Right renal pelvis (tissue), 4 donors: ENCODE measurements at regions not wholly inside any gene's neighbourhood (a gene's known extent, or its start where the extent isn't known, plus 50 kb on each side); places are given as distances from the start of the nearest gene placed in this dataset.
"Not testable (repeated sequence)": the region's sequence is repeated elsewhere in the genome, so short reads cannot be mapped to it uniquely, and the experiment has no call there.

Experiments used
- DNase-seq, 4 donors: peaks; one replicate each; pipeline ENCODE4 v3.0.0-alpha.2; 2013; ENCODE audit warnings: low read depth in 4 of 4, low spot score in 3 of 4, missing footprints in 1 of 4

DNA sequence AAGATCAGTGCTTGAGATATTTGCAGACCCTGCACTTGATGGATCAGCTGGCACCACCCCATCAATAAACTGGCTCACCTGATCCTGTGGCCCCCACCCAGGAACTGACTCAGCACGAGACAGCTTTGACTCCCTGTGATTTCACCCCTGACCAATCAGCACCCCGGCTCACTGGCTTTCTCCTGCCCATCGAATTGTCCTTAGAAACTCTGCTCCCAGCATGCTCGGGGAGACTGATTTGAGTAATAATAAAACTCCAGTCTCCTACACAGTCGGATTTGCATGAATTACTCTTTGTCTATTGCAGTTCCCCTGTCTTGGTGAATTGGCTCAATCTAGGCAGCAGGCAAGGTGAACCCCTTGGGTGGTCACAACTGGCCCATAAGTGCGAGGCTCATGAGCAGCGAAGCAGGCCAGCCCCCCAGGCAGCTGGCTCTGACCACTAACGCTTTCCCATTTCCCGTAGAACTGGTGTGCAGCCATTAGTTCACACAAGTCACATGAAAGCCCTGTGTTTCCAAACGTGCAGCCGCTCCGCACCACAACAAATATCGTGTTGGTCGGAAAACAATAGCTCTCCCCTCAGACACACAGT, 79.6 kb downstream of the RSPH3 start:
- no peak for DNase-seq

DNA sequence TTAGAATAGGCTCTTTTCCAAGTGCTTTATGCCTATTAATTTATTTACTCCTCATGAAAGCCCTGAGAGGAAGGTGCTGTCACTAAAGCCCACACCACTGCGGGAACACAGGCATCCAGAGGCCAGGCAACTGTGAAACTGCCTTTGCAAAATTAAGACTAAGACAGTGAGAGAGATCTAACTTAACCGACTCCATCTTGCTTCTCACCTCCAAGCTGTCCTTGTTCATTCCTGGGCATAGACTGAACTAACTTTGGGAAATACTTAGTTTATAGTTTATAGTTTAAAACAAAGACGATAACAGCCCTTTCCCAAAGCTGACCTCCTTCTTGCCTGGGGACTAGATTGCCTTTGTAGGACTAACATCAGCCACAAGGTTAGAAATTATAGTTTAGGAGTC, 80.1 kb downstream of the RSPH3 start:
- no peak for DNase-seq

DNA sequence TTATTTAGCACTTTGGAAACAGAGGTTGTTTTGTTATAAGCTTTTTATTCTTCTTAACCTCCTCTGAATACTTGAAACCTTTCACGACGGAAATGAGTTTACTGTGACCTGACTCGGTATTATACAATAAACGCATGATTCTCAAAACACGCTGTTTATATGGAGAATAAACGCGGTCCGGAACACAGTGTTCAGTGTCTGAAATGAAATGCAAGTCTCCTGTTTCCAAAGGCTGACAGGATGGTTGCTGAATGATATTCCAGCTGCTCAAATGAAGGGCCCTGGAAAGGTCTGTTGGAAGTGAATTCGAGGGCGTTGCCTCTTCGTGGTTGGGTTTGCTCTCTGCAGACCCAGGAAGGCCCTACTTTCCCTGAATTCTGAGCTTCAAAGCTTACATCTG, 83.4 kb downstream of the RSPH3 start:
- DNase-seq: no peak

DNA sequence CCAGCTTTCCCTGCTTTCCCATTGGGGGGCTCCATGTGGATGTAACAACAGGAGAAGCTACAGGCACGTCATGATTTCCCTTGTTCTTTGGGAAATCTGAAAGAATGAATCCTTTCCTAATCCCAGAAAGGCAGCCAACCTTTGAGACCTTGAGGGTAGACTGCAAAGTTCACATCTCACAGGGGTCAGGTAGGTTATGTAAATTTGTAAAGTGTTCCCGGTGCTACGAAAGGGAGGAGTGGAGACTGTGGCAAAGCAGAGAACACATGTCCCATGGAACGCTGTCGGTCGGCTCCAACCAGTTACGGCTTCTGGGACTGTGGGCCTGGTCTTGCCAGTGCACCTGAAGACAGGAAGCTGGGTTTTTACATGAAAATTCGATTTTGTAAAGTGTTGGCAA, 85.1 kb downstream of the RSPH3 start:
- DNase-seq: no peak

DNA sequence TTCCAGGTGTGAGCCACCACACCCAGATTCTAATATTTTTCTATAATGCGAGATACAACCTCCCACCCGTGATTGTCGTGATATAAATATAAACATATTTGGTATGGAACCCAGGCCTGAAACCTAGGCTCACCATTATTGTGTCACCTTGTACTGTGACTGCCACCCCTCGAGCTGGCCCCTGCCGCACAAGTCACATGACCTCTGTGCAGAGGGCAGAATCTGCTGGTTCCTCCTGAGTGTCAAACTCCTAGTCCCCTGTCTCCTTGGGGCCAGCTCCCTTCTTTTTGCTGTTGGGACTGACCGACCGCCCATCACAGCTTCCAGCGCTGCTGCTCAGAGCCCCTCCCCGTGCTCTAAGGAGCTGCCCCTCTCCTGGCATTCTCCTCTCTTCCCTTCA, 86.4 kb downstream of the RSPH3 start:
- no peak for DNase-seq

DNA sequence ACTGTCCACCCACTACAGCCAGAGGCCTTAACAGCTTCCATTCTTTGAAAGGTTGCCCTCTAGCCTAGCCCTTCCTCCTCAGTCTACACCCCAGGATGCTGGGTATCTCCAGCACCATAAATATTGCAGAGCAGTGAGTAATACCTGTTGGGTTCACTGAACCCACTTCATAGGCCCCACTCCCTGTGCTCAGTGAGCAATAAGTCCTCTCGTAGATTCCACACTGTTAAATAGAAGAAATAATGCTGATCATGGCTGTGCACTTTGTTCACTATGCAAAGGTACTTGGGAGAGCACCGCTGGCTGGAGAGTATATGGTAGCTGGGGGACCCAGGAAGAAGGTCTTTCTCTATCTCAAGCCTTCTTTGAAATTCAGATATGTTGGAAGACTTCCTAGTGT, 87.3 kb downstream of the RSPH3 start:
- no peak for DNase-seq

DNA sequence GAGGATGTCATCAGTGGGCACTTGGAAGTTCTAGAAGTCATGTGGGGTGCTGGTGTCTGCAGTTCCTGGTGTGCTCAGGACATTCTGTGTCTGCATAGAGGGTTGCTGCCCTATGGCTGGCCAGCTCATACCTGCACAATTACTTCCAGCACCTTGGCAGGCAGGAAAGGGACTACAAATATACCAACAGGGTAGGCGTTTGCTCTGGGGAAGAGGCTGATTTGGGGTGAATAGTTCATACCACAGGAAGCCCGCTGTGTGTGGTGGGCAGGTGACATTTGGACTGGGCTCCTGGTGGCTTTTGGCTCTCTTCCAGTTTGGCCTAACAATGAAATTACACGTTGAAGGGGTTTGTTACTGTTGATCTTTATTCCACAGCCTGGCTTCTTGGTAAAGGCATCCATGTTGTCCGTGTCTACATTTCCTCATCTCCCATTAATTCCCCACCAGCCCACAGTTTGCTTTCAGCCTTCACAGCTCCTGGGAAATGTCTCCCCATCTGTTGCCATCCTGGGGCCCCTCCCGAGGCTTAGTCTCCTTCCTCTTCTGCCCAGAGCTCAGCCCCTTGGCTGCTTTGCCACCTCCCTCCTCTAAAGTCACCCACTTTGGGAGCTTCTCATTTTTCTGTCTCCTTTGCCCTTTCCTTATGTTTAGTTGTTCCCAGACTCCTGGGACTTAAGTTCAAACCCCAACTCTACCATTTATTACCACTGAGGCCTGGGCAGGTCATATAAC, 88.1 kb downstream of the RSPH3 start:
- no peak for DNase-seq

DNA sequence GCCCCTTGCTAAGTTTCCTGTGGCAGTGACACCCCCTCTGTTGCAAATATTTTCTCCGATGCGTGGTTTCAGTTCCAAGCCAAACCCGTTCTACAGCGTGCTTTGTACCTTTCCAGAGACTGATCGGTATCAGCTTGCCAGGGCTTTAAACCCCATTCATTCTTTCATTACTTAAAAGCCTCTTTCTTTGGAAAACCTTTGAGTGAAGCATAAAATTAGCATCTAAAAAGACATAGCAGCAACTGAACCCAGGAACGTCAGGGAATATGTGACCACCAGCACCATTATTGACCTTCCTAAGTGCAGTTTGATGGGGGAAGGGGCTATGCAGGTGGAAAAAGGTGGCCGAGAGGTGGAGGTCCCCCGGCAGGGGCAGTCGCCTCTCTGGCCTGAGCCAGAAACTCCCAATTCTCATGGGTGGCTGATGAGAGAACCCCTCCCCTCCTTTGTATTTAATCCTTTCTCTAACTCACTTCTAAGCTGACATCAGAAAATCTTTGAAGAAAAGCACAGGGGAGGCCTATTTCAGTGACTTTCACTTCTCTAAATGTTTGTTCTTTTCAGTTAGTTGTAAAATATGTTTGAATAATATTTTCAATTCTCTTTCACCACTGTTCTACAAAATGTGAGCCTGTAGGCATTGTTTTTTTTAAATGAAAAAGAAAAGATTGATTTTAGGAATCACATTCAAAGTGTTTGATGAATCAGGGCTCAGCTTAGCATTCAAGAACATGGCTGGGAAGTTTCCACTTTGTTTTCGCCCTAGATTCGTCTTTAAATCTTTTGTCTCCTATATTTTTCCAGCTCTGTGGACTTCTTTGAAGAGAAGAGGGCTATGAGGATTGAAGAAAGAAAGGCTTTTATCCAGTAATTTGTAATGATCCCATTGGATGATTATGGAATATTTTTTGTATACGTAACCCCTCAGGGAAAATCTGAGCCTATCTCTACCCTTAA, 89.2 kb downstream of the RSPH3 start:
- DNase-seq: peak in 2 of 4 donors; percentile 46 to 48

DNA sequence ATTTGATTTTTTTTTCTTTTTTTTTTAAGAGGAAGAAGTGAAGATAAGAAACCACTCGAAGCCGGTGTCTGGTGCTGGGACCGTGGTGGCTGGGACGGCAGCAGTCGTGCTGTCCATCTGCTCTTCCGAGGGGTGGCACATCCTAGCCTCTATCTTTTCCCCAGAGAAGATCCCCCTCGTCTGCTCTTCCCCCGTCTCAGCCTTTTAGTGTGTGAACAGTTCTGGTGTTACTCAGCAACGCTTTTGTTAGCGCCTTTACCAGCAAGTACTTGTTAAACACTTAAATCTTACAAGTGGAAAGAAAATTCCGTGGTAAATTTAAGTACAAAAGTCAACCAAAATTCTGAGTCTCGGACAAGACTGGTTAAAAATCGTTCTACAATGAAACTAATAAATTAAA, 90.1 kb downstream of the RSPH3 start:
- no peak for DNase-seq

DNA sequence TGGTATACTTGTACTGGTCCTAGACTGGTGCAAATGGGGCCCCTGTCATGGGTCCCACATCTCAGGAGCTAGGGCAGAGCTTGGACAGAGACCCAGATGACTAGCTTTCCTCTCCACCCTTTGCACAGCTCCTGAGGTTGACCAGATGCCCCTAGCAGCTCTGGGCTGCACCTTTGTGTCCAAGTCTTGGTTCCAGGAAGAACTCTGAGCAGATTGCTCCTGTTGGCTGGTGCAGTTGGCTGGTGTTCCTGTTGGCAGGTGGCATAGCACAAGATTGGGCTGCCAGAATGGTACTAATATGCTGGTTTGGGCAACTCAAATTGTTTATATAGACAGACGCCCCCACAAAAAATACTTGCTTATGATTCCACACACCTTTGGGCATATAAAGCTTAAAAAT, 89.4 kb upstream of the EZR start:
- DNase-seq: no peak

DNA sequence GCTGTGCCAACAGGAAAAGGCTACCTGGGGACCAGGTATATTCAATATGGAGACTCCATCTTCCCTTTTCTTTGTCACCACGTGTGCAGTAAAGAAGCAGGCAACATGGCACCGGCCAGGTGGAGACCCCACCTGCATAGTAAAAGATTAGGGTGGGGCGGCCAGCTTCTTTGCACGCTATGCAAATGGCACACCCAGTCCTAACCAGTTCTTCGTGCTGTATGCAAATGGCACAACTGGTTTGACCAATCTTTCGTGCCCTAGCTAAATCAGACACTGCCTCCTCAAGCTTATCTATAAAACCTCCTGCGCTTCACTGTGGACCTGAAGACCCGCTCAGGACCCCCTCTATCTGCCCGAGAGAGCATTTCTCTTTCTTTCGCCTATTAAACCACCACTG, 88.8 kb upstream of the EZR start:
- DNase-seq: no peak

DNA sequence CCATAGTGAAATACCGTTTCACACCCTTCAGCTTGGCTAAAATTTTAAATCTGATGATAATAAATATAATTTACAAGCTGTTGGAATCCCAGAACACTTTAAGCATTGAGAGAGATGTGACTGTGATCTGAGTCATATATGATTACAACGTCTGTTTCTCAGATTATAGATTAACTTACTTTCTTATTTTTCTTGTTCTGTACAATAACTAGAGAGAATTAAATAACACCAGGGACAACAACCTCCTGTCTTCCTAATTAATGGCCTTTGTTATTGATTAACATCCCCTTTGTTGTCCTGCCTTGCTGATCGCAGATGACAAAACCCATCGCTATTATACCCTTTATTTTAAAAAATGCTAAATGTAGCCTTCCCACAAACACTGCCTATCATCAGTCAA, 87.8 kb upstream of the EZR start:
- DNase-seq: no peak

DNA sequence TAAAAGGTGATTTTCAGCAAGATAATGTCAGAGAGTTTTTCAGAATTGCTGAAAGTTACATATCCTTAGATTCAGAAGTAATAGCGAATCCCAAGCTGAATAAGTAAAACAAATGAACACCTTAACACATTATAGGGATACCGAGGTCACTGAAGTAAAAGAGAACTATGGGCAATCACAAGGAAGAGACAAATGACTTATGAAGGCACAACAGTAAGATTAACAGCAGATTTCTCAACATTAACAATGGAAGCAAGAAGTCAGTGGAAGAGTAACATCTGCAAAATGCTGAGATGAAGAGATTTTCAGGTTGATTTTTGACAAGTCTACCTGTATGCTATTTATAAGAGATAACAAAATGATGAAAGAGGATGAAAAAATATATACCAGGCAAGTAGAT, 86.1 kb upstream of the EZR start:
- no peak for DNase-seq

DNA sequence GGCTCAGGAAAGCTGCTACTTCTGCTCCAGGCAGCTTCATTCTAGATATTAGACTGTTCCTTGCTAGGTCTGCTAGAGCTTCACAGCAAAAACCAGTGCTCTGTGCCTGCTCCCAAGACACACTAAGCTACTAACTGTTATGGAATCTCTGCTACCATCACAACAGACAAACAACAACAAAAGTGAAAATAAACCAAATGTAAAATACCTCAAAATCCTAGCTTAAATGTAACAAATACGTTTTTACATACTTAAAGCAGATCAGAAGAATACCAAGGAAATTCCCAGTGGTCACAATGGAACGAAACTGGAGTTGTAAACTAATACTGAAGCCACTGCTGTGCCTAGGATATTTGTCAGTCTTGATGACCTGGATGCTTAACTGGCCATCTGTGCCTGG, 84.6 kb upstream of the EZR start:
- DNase-seq: no peak

DNA sequence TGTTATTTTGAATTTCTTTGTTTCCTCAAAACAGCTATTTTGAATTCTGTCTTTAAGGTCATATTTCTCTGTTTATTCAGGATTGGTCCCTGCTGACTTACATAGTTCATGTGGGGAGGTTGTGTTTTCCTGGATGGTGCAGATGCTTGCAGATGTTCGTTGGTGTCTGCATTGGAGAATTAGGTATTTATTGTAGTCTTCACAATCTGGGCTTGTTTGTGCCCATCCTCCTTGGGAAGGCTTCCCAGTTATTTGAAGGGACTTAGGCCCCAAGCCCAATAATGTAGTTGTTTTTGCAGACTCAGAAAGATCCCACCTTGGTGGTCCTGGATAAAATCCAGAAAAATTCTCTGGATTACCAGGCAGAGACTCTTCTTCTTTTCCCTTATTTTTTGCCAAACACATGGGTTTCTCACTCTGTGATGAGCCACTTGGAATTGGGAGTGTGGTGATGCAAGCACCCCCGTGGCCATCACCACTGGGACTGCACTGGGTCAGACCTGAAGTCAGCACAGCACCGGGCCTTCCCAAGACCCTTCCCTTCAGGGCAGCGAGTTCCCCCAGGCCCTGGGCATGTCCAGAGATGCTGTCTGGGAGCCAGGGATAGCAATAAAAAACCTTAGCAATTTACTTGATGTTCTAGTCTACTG, 81.6 kb upstream of the EZR start:
- no peak for DNase-seq

DNA sequence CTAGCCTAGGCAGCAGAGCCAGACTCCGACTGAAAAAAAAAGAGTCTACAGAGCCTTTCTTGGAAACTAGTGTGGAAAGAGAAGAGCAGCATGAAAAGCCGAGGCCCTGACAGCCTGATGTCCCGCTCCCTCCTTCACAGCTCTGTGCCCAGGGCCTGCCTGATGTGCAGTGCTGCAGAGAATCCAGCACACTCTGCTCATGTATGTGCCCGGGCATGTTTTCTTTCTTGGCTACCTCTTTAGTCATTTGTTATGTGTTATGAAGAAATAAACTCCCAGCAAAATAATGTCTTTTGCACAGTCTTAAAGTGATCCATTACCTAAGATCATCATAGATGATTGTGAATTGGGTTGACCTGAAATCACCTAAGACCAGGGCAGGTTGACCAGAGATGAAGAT, 78.1 kb upstream of the EZR start:
- no peak for DNase-seq

DNA sequence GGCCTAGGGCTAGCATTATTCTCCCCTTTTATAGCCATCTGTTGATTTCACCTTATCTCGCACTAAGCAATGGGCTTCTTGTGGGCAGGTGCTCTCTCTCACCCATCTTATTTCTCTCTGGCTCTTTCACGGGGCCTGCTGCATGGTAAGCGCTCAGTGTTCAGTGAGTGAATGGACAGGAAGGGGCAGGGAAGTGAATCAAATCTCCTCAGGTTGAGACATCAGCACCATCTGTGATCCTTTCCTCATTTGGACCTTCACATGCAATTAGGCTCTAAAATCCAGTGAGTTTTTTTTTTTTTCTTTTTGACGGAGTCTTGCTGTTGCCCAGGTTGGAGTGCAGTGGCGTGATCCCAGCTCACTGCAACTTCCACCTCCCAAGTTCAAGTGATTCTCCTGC, 76.5 kb upstream of the EZR start:
- no peak for DNase-seq

DNA sequence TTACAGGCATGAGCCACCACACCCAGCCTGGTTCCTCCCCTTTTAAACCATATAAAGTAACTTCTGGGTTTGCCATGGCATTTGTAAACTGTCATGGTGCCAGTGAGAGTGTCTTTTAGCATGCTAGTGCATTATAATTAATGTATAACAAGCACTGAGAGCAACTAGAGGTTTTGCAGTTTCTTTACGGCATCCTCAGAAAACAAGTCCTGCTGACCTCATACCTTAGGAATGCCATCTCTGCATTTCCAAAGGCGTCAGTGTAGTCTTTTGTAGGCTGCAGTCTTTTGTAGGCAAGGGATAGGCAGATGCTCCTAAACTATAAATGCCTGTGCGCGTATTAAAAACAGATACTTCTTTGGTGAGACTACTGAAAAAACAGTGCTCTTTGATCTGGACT, 75.0 kb upstream of the EZR start:
- DNase-seq: peak in 1 of 4 donors; percentile 41

DNA sequence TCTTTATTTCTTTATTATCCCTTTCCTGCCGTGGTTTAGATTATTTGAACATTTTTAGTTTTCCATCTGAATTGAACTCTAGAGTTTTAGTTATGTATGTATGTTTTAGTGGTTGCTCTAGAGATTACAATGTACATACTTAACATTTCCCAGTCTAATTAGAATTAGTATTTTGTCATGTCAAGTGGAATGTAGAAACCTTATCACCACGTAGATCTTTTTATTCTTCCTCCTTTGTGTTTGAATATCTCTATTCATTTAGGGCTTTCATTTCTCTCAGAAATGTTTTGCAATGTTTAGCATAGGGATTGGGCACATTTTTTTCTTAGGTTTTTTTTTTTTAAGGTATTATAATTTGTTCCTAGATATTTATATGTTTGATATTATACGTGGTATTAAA, 73.1 kb upstream of the EZR start:
- DNase-seq: no peak

DNA sequence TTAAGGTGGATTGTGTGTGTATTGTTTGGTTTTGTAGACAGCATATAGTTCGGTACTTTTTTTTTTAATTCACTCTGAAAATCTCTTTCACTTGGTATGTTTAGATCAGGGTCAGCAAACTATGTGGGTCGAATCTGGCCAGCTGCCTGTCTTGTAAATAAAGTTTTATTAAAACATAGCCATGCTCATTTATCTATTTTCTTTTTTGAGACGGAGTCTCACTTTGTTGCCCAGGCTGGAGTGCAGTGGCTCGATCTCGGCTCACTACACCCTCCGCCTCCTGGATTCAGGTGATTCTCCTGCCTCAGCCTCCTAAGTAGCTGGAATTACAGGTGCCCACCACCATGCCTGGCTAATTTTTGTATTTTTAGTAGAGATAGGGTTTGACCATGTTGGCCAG, 72.4 kb upstream of the EZR start:
- DNase-seq: not testable (repeated sequence)

DNA sequence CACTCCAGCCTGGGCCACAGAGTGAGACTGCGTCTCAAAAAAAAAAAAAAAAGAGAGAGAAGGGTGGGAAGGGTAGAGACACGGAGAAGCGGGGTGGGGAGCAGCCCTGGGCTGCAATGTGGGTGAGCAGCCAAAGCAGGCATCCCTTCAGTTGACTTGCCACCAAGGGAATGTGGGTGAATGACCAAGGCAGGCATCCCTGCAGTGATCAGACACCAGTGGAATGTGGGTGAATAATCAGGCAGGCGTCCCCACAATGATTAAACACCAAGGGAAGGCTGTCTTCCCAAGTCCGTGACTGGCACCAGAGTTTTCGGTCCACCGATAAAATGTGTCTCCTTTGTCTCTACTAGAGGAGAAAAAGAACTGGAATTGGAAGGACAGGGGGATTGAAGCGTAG, 69.0 kb upstream of the EZR start:
- DNase-seq: not testable (repeated sequence)
